ENCODE measurements at regions not wholly inside any gene's neighbourhood (a gene's known extent, or its start where the extent isn't known, plus 50 kb on each side); places are given as distances from the start of the nearest gene placed in this dataset.

DNA sequence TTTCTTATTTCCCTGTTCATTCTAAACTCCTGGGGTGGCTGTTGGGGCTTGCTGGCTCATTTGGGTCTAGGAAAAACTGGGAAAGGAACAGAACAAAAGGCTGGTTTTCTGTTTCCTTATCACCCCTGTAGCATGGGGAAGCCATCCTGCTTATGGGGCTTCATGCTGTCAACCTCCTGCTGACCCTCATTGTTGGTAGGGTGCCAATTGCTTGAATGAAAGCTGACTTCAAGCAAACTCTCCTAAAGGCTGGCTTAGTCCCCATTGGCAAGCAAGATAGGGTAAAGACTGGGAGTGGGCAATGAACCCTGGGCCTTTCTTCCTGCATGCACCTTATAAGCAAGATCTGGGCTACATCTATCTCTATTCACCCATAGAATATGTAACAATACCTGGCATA is 511.6 kb downstream of the DMAC1 start:
- no peak for DNase-seq

GRCh38 chr9:7287065-7287464 is 512.5 kb downstream of the DMAC1 start:
- DNase-seq, result no peak

- DNase-seq, result no peak
Measured at GRCh38 chr9:7286101-7286500, 513.5 kb downstream of the DMAC1 start.

- no peak for DNase-seq
Measured at GRCh38 chr9:7285199-7285598, 514.4 kb downstream of the DMAC1 start.

GRCh38 chr9:7284517-7284916 is 515.1 kb downstream of the DMAC1 start:
- DNase-seq, result no peak

DNA sequence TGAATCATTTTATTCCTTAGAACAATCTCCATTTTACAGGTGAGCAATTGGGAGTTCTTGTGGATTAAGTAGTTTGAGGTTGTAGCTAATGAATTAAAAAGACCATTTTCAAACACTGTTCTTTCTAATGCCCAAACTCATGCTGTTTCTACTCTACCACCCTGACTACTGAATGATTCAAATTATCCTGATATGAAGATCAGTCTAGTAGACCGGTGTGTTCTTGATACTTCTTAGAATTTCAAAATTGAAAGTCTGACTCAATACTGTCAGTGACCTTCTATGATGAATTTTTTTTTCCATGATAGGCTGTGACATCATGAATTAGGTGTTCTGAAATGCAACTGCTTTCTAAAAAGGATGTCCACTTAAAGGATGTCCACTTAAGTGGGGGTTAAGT is 515.5 kb downstream of the DMAC1 start:
- no peak for DNase-seq

- DNase-seq, result no peak
Measured at GRCh38 chr9:7273575-7273974, 515.8 kb downstream of the KDM4C start.

GRCh38 chr9:7266911-7267595 is 509.3 kb downstream of the KDM4C start:
- no peak for DNase-seq

- DNase-seq, result no peak
Measured at GRCh38 chr9:7265181-7265580, 507.4 kb downstream of the KDM4C start.

DNA sequence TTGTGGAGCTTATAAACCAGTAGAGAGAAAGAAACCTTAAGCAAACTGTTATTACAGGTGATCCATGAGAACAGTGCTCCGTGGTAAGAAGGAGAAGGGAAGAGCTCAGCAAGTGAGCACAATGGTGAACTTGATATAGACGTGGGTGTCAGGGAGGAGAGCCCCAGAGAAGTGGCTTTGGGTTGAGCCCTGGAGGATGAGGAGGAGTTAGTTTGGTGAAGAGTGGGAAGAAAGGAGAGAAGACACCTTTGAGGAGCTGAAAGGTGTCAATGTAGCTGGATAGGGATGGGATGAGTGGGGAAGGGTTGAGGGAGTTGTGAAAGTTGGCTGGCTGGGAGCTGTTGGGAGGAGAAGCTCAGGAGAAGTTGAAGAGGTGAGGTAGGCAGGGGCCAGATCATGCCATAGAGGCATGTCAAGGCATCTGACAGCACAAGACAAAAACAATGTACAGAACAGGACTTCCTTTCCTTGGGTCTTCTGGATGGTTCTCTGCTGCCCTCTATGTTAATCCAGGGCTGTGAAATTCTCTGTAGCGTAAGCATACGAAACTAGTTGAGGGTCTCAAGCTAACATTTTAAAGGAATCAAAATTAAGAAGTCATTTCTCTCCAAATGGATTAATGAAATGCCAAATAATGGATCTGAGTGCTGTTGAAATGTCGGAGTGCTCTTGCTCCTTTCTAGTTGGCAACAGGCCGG is 501.9 kb downstream of the KDM4C start:
- no peak for DNase-seq

- no peak for DNase-seq
Measured at GRCh38 chr9:7258688-7259396, 501.1 kb downstream of the KDM4C start.

- no peak for DNase-seq
Measured at GRCh38 chr9:7246917-7247522, 489.2 kb downstream of the KDM4C start.

DNA sequence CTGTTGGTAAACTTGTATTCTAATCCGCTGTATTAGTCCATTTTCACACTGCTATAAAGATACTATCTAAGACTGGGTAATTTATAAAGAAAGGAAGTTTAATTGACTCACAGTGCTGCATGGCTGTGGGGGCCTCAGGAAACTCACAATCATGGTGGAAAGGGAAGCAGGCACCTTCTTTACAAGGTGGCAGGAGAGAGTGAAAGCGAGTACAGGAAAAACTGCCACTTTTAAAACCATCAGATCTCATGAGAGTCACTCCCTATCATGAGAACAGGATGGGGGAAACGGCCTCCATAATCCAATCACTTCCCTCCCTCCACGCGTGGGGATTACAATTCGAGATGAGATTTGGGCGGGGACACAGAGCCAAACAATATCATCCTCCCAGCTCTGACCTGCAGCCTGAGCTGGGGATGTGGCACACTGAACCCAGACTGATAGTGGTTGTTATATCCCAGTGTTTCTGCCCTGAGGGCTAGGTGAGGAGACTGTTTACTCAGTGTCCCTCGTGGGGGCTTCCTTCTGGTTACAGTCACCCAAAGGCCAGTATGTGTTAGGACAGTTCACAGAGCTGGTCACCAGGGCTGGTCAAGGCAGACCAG is 488.3 kb downstream of the KDM4C start:
- no peak for DNase-seq

DNA sequence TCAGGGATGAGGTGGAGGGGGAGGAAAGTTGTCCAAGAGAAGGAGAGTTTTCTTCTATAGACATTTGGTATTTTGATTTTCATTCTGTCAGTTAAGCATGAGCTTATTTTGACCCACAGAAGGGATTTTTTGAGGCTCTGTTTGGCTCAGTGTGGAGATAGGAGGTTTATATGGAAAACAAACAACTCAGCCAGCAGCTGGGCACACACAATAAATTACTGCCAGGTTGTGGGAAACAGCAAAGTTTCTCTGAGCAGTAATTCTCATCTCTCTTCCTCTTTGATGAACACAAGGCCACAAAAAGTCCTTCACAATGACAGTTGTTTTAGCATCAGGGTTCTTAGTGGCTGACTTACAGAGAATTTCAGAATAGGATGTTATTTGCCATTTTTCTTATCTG is 486.1 kb downstream of the KDM4C start:
- no peak for DNase-seq

DNA sequence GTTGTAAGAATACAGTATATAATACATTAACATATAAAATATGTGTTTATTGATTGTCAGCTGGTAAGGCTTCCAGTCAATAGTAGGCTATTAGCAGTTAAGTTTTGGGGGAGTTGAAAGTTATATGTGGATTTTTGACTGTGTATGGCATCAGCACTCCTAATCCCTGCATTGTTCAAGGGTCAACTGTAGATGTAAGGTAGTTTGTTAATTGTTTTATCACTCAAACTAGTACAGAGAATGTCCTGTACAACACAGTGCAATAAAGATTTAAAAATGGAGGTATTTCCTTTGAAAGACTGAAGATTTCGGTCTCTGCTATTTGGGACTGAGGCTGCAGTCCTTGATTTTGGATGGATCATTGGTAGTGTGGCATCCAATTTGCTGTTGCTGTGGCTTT is 484.4 kb downstream of the KDM4C start:
- DNase-seq, result no peak

GRCh38 chr9:7241694-7242093 is 483.9 kb downstream of the KDM4C start:
- DNase-seq, result no peak

DNA sequence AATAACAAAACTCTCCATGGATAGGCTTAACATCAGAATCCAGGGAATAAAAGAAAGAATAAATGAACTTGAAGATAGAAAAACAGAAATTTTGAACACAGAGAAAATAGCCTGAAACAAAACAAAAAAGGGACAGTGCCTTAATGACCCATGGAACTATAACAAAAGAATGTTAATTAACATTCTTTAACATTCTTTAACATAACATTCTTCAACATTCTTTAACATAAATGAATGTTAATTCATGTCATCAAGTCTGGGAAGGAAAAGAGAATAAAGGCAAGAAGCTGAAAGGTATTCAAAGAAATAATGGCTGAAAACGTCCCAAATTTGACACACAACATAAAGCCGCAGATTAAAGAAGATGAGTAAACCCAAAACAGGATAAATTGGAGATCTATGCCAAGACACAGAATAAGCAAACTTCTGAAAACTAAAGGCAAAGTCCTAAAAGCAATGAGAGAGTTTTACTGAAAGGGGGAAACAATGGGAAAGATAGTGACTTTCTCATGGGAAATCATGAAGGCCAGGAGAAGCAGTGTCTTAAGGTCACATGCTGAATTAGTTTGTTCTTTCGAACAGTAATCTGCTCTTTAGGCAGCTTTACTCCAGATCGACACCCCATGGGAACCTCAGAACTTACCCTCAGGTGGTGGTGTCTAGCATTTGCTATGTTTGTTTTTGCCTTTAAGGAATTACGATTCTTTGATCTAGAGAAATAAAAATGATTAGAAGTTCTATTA is 483.0 kb downstream of the KDM4C start:
- DNase-seq, result no peak

DNA sequence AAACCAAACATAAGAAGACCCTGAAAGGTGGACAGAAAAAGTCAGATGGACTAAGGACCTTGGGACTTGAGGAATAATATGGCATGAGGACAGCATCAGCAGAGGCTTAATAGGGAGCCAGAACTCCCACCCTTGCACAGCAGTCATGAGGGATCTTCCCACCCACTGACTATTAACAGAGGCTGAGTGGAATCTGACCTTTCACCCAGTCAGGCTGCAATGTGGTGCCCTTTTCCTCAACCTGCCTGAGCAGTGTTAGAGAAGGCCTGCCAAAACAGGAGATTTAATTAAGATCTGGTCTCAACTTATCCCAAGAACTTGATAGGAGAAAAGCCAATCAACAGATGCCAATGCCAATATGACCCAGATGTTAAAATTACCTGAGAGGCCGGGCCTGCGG is 481.9 kb downstream of the KDM4C start:
- DNase-seq, result no peak

- DNase-seq, result no peak
Measured at GRCh38 chr9:7238247-7238637, 480.5 kb downstream of the KDM4C start.

DNA sequence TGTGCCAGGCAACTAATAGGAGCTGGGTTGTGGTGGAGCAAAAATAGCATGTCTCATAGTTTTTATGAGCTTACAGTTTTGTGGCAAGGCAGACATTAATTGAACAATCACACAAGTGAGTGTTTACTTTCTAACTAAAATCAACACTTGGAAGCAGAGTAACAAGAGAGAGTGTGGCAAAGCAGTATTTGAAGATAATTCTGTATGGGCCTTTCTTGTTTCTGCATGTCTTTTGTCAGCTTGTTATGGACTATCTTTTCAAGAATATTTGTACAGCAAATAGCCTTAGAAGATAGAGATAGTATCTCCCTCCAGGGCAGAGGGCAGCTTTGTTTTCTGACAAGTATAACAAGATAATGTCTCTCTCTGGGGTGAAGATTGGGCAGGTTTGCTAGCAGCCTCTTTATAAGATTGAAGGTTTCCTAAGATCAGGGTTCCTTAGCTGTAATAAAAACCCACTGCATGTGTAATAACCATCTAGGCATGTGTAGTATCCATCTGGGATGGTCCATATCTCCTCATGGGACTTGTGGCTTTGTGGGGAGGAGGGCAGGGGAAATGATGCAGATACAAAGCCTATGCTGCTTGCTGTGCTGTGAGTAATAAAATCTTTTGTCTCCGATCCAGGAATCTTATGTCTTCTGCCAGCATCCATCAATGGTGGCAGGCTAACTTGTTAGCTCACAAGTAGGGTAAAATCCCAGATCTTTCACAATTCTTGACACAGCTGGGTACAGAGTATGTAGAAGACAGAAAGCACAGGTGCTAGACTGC is 479.9 kb downstream of the KDM4C start:
- DNase-seq, result peak; percentile 6

DNA sequence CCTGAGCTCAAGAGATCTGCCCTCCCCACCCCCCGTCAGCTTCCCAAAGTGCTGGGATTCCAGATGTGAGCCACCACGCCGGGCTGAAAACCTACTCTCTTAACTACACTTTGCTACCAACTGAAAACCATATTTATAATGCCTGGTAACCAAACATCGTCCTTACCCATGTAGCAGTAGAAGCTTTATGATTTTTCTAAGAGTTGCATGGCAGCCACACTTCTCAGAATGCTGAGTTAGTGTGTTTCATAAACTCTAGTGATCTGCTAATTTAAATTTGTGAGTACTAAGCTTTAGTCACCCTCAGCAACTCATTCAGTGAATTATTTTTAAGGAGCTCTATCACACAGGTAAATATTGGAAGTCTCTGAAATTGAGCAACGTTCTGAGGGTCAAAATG is 478.4 kb downstream of the KDM4C start:
- DNase-seq, result no peak

GRCh38 chr9:7234144-7234543 is 476.4 kb downstream of the KDM4C start:
- DNase-seq, result no peak

Data from NCI-H2029 treated with DMSO at 0.1 percent for 48 hours (cell line).